H1 (cell line): ENCODE measurements at regions not wholly inside any gene's neighbourhood (a gene's known extent, or its start where the extent isn't known, plus 50 kb on each side); places are given as distances from the start of the nearest gene placed in this dataset.
A peak's percentile ranks its signal among the peaks of the same experiment; 100 is the strongest.

Source experiments
- CTCF ChIA-PET: fragments of 300-600 bp; sonication (Branson Sonifier 250); formaldehyde crosslinking; loops from one replicate; lab custom pipeline; 2021; ENCODE audit not compliant: partially characterized antibody; lab: Charles Lee
- POLR2A ChIA-PET: fragments of 300-600 bp; sonication (Branson Sonifier 250); formaldehyde crosslinking; loops from one replicate; lab custom pipeline; 2021; ENCODE audit warnings: inconsistent platforms; ENCODE audit not compliant: partially characterized antibody; lab: Charles Lee
- DNase-seq, 2 experiments: peaks; one replicate each; pipeline versions ENCODE4 v3.0.0 to v3.0.0-alpha.2; 2010 to 2022; ENCODE audit warnings: low spot score in 2 of 2, low read depth in 1 of 2, mixed read lengths in 1 of 2
- FAIRE-seq: peaks from 2 replicates; lab custom pipeline; 2011; peaks lifted over from hg19 to GRCh38; lab: Jason Lieb, UNC
- H2AFZ ChIP-seq: 2 replicates; pipeline ENCODE4 v1.8.1; 2012; ENCODE audit warnings: low read length, inconsistent platforms
- H2AK5ac ChIP-seq: 2 replicates; pipeline ENCODE4 v1.6.1; 2013; ENCODE audit warnings: low read depth, low read length
- H2BK120ac ChIP-seq: replicated peaks from 2 replicates; pipeline ENCODE3; 2013; ENCODE audit warnings: low read depth, low read length, inconsistent platforms
- H2BK12ac ChIP-seq: 2 replicates; pipeline ENCODE4 v1.6.1; 2013; ENCODE audit warnings: low read depth, low read length
- H2BK15ac ChIP-seq: 2 replicates; pipeline ENCODE4 v1.6.1; 2013; ENCODE audit warnings: low read length
- H2BK20ac ChIP-seq: 2 replicates; pipeline ENCODE4 v1.6.1; 2013; ENCODE audit warnings: low read length
- H2BK5ac ChIP-seq: 2 replicates; pipeline ENCODE4 v1.6.1; 2013; ENCODE audit warnings: low read depth, low read length
- H3K14ac ChIP-seq: 2 replicates; pipeline ENCODE4 v1.6.1; 2013; ENCODE audit warnings: inconsistent platforms; ENCODE audit not compliant: insufficient read length
- H3K18ac ChIP-seq: 2 replicates; pipeline ENCODE4 v1.6.1; 2013; ENCODE audit warnings: low read length; ENCODE audit errors: extremely low read depth
- H3K23ac ChIP-seq: 2 replicates; pipeline ENCODE4 v1.6.1; 2013; ENCODE audit warnings: inconsistent platforms; ENCODE audit not compliant: insufficient read length
- H3K23me2 ChIP-seq: 2 replicates; pipeline ENCODE4 v1.6.1; 2013; ENCODE audit warnings: low read depth, low read length
- H3K27ac ChIP-seq: 2 replicates; pipeline ENCODE4 v1.6.1; 2011; ENCODE audit warnings: low read depth, low read length, inconsistent platforms
- H3K27me3 ChIP-seq, 4 experiments: replicated peaks in 1 of 4; 1 replicate in 1 of 4; 2 replicates in 3 of 4; pipeline versions ENCODE4 v1.6.1 to v1.8.1; 2011 to 2013; ENCODE audit warnings: low read length in 3 of 4, mild to moderate bottlenecking in 3 of 4, inconsistent platforms in 2 of 4, mixed read lengths in 2 of 4, moderate library complexity in 1 of 4; ENCODE audit not compliant: control insufficient read depth in 3 of 4, insufficient read depth in 3 of 4; ENCODE audit errors: extremely low read depth in 1 of 4
- H3K36me3 ChIP-seq, 4 experiments: 2 replicates each; pipeline versions ENCODE4 v1.6.1 to v1.8.1; 2011 to 2013; ENCODE audit warnings: mild to moderate bottlenecking in 4 of 4, low read length in 3 of 4, moderate library complexity in 2 of 4, control low read depth in 1 of 4, inconsistent platforms in 1 of 4; ENCODE audit not compliant: insufficient read depth in 4 of 4, control insufficient read depth in 2 of 4
- H3K4ac ChIP-seq: replicated peaks from 2 replicates; pipeline ENCODE3; 2013; ENCODE audit warnings: low read length, low read depth, mixed read lengths, inconsistent platforms; ENCODE audit not compliant: insufficient read length
- H3K4me1 ChIP-seq, 4 experiments: replicated peaks in 1 of 4; 1 replicate in 1 of 4; 2 replicates in 3 of 4; pipeline versions ENCODE4 v1.6.1 to v1.8.1; 2011 to 2013; ENCODE audit warnings: low read length in 3 of 4, inconsistent platforms in 2 of 4, mixed read lengths in 1 of 4; ENCODE audit not compliant: insufficient read depth in 4 of 4, control insufficient read depth in 3 of 4
- H3K4me2 ChIP-seq, 2 experiments: 2 replicates each; pipeline versions ENCODE4 v1.6.1 to v1.8.1; 2011 to 2013; ENCODE audit warnings: low read depth in 2 of 2, low read length in 2 of 2, control low read depth in 1 of 2, inconsistent platforms in 1 of 2, mild to moderate bottlenecking in 1 of 2; ENCODE audit not compliant: insufficient read depth in 1 of 2
- H3K4me3 ChIP-seq, 4 experiments: fragments of 200-600, 300-600 bp in 1 of 4; sonication (generic), shearing (Covaris generic), sonication (Bioruptor Twin) in 1 of 4; 2 replicates each; pipeline versions ENCODE4 v1.5.1 to v1.8.1; 2011 to 2016; ENCODE audit warnings: low read length in 4 of 4, low read depth in 3 of 4, control low read depth in 2 of 4, inconsistent platforms in 2 of 4, mild to moderate bottlenecking in 2 of 4, mixed read lengths in 1 of 4, moderate library complexity in 1 of 4; ENCODE audit not compliant: insufficient read depth in 2 of 4; ENCODE audit errors: extremely low read depth in 1 of 4
- H3K56ac ChIP-seq: replicated peaks from 2 replicates; pipeline ENCODE3; 2013; ENCODE audit warnings: low read depth, mild to moderate bottlenecking, mixed read lengths, low read length, inconsistent platforms; ENCODE audit not compliant: insufficient read length
- H3K79me1 ChIP-seq: 2 replicates; pipeline ENCODE4 v1.6.1; 2013; ENCODE audit warnings: low read depth, low read length, control low read depth
- H3K79me2 ChIP-seq, 2 experiments: 2 replicates each; pipeline versions ENCODE4 v1.6.1 to v1.8.1; 2012 to 2013; ENCODE audit warnings: low read length in 2 of 2, mild to moderate bottlenecking in 2 of 2, inconsistent platforms in 1 of 2; ENCODE audit not compliant: insufficient read depth in 2 of 2, control insufficient read depth in 1 of 2
- H3K9ac ChIP-seq, 4 experiments: replicated peaks in 1 of 4; 1 replicate in 1 of 4; 2 replicates in 3 of 4; pipeline versions ENCODE4 v1.6.1 to v1.8.1; 2011 to 2013; ENCODE audit warnings: low read depth in 3 of 4, low read length in 3 of 4, control low read depth in 2 of 4, mild to moderate bottlenecking in 2 of 4, moderate library complexity in 2 of 4, inconsistent platforms in 1 of 4; ENCODE audit errors: extremely low read depth in 1 of 4
- H3K9me3 ChIP-seq, 2 experiments: 2 replicates each; pipeline versions ENCODE4 v1.6.1 to v1.8.1; 2012 to 2013; ENCODE audit warnings: mild to moderate bottlenecking in 2 of 2, moderate library complexity in 2 of 2, control low read depth in 1 of 2, inconsistent platforms in 1 of 2, low read depth in 1 of 2, low read length in 1 of 2, mixed read lengths in 1 of 2; ENCODE audit not compliant: insufficient read depth in 2 of 2
- H4K20me1 ChIP-seq, 2 experiments: replicated peaks in 1 of 2; 2 replicates each; pipeline versions ENCODE3 to v1.8.1; 2011 to 2013; ENCODE audit warnings: inconsistent platforms in 2 of 2, low read length in 2 of 2, mild to moderate bottlenecking in 1 of 2; ENCODE audit not compliant: insufficient read depth in 2 of 2, control insufficient read depth in 1 of 2
- H4K5ac ChIP-seq: 2 replicates; pipeline ENCODE4 v1.6.1; 2013; ENCODE audit warnings: low read length, low read depth, mixed read lengths, inconsistent platforms; ENCODE audit not compliant: insufficient read length
- H4K8ac ChIP-seq: 2 replicates; pipeline ENCODE4 v1.8.0; 2013; ENCODE audit warnings: mild to moderate bottlenecking, moderate library complexity, low read length, inconsistent platforms; ENCODE audit not compliant: insufficient read depth; ENCODE audit errors: extremely low read depth
- H4K91ac ChIP-seq: replicated peaks from 2 replicates; pipeline ENCODE3; 2013; ENCODE audit warnings: low read length, mixed read lengths, inconsistent platforms; ENCODE audit not compliant: insufficient read length
- ASH2L ChIP-seq: fragments of 200-600, 300-600 bp; sonication (generic); IDR thresholded peaks from one replicate; pipeline ENCODE4 v1.7.1; 2017; ENCODE audit warnings: low read length
- KDM1A ChIP-seq: fragments of 200-600, 300-600 bp; sonication (generic); IDR thresholded peaks from 2 replicates; pipeline ENCODE4 v1.7.1; 2016; ENCODE audit warnings: mild to moderate bottlenecking, low read length, borderline replicate concordance
- KDM5A ChIP-seq: fragments of 200-600 bp; IDR thresholded peaks from 2 replicates; pipeline ENCODE4 v1.7.1; 2012; ENCODE audit warnings: mild to moderate bottlenecking, low read length, inconsistent platforms, mixed read lengths
- POLR2A ChIP-seq, 2 experiments: IDR thresholded peaks; 1 replicate in 1 of 2; 2 replicates in 1 of 2; pipeline ENCODE4 v1.6.1; 2011; ENCODE audit warnings: low read depth in 2 of 2, low read length in 2 of 2, mild to moderate bottlenecking in 2 of 2; ENCODE audit errors: control extremely low read depth in 1 of 2
- RAD21 ChIP-seq, 2 experiments: IDR thresholded peaks in 1 of 2; conservative IDR thresholded peaks in 1 of 2; 2 replicates each; pipeline ENCODE4 v1.6.1; 2011; ENCODE audit warnings: low read depth in 2 of 2, low read length in 2 of 2, improper control_type of control experiment in 1 of 2, inconsistent platforms in 1 of 2, mild to moderate bottlenecking in 1 of 2, moderate library complexity in 1 of 2
- RXRA ChIP-seq: IDR thresholded peaks from 2 replicates; pipeline ENCODE4 v1.6.1; 2011; ENCODE audit warnings: low read depth, mild to moderate bottlenecking, low read length, moderate library complexity; ENCODE audit not compliant: insufficient read depth
- SAP30 ChIP-seq: fragments of 300-600 bp; sonication (generic); IDR thresholded peaks from 2 replicates; pipeline ENCODE4 v1.7.1; 2012; ENCODE audit warnings: low read length, moderate library complexity, mild to moderate bottlenecking, inconsistent platforms; ENCODE audit not compliant: insufficient read depth, insufficient replicate concordance
- SP1 ChIP-seq: IDR thresholded peaks from 2 replicates; pipeline ENCODE4 v1.6.1; 2011; ENCODE audit warnings: low read depth, low read length
- TAF1 ChIP-seq: IDR thresholded peaks from 2 replicates; pipeline ENCODE4 v1.6.1; 2011; ENCODE audit warnings: mild to moderate bottlenecking, low read depth, low read length
- WGBS, 2 experiments: shearing (Covaris generic) in 1 of 2; methylation state at CpG; one replicate each; pipeline versions ENCODE4 v1.1.6 to v1.1.7; 2013 to 2015; ENCODE audit warnings: low lambda C conversion rate in 2 of 2, mixed read lengths in 2 of 2, inconsistent platforms in 1 of 2, low coverage in 1 of 2, missing lambda C conversion rate in 1 of 2; ENCODE audit not compliant: insufficient replicate concordance in 2 of 2, insufficient coverage in 1 of 2, insufficient read length in 1 of 2; ENCODE audit errors: extremely low coverage in 1 of 2, missing lambda C conversion rate in 1 of 2; 5-methylcytosine and 5-hydroxymethylcytosine counted together
- TF ChIP-seq, protein P1 (sequence below): IDR thresholded peaks from 2 replicates; pipeline ENCODE4 v1.6.1; 2011; ENCODE audit warnings: low read length, improper control_type of control experiment
- TF ChIP-seq, protein P2 (sequence below), 3 experiments: IDR thresholded peaks; 1 replicate in 2 of 3; 2 replicates in 1 of 3; pipeline versions ENCODE4 v1.5.1 to v1.6.1; 2011; ENCODE audit warnings: low read length in 3 of 3, mild to moderate bottlenecking in 3 of 3, inconsistent platforms in 2 of 3, low read depth in 1 of 3, moderate library complexity in 1 of 3; ENCODE audit not compliant: insufficient read depth in 1 of 3; ENCODE audit errors: control extremely low read depth in 1 of 3

DNA sequence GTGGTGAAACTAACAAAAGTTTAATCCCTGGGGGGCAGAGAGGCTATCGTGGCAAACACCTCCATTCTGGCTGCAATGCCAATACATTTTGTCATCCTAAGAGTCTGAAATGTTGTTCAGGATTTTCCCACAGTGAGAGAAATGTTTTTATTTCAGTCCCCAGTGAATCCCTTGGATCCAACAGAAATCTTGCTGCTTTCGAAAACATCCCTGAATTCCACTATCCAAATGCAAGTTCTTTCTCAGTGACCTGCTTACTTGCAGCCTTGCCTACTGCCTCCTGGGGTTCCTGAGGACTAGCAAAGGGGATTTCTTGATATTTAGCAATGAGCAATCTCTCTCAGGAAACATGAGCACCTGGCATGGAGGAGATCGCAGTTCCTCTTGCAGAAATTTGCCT, 202.1 kb upstream of the IRX3 start:
- Histone ChIP-seq H3K79me2 (no peaks in the 10 kb centered on the region), H3K9me3 (no peaks in the 10 kb centered on the region), H3K27ac (no peak overlapping the region), H4K20me1 (no peaks in the 10 kb centered on the region), H3K4me1 (peaks cover 0 to 4% (median 0%) of the 10 kb centered on the region in 4 experiments; a peak in 1 of 7 replicates), H3K18ac (no peak overlapping the region), H3K4me2 (0 out of 4 replicates have a peak overlapping the region, but pooled peaks of 1 of the 2 experiments have one; percentile 15), H4K8ac (no peak overlapping the region), H3K56ac (no peak overlapping the region), H3K23ac (no peak overlapping the region), H2AFZ (peak overlapping the region; percentile 49; the same call in 1 of the 2 replicates), H2BK20ac (no peak overlapping the region), H2BK5ac (no peak overlapping the region), H2BK12ac (no peak overlapping the region), H2BK15ac (no peak overlapping the region), H3K27me3 (no peaks in the 10 kb centered on the region; a peak in 2 of 7 replicates), H3K4ac (no peak overlapping the region), H4K5ac (no peak overlapping the region), H2AK5ac (no peak overlapping the region), H3K14ac (no peak overlapping the region), H3K23me2 (no peaks in the 10 kb centered on the region), H3K79me1 (no peaks in the 10 kb centered on the region), H2BK120ac (no peak overlapping the region), H4K91ac (no peak overlapping the region), H3K9ac (no peak overlapping the region), H3K36me3 (no peaks in the 10 kb centered on the region), H3K4me3 (no peak overlapping the region)
- FAIRE-seq (no peak), DNase-seq (no peak)
- ChIA-PET POLR2A (no interaction called here), CTCF (no interaction called here)
- WGBS, 2 experiments = 92% methylated on average over 3 of the region's 3 CpGs; no CpG with 5 or more reads in 1 of the 2 experiments
- TF ChIP-seq, protein P1, sequence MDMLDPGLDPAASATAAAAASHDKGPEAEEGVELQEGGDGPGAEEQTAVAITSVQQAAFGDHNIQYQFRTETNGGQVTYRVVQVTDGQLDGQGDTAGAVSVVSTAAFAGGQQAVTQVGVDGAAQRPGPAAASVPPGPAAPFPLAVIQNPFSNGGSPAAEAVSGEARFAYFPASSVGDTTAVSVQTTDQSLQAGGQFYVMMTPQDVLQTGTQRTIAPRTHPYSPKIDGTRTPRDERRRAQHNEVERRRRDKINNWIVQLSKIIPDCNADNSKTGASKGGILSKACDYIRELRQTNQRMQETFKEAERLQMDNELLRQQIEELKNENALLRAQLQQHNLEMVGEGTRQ = no peak
- TF ChIP-seq ASH2L = no peak
- no peak for TF ChIP-seq POLR2A (IDR thresholded peaks at IDR 0.05; ENCODE audit: control extremely low read depth in 1 of 2, low read depth in 2 of 2, low read length in 2 of 2)
- TF ChIP-seq KDM1A = no peak
- no peak for TF ChIP-seq SAP30
- no peak for TF ChIP-seq RAD21 (IDR thresholded peaks at IDR 0.05 in 1 of 2, conservative IDR thresholded peaks at IDR 0.05 in 1 of 2; ENCODE audit: low read depth in 2 of 2, low read length in 2 of 2)
- TF ChIP-seq, protein P2, sequence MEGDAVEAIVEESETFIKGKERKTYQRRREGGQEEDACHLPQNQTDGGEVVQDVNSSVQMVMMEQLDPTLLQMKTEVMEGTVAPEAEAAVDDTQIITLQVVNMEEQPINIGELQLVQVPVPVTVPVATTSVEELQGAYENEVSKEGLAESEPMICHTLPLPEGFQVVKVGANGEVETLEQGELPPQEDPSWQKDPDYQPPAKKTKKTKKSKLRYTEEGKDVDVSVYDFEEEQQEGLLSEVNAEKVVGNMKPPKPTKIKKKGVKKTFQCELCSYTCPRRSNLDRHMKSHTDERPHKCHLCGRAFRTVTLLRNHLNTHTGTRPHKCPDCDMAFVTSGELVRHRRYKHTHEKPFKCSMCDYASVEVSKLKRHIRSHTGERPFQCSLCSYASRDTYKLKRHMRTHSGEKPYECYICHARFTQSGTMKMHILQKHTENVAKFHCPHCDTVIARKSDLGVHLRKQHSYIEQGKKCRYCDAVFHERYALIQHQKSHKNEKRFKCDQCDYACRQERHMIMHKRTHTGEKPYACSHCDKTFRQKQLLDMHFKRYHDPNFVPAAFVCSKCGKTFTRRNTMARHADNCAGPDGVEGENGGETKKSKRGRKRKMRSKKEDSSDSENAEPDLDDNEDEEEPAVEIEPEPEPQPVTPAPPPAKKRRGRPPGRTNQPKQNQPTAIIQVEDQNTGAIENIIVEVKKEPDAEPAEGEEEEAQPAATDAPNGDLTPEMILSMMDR (IDR thresholded peaks at IDR 0.05; ENCODE audit: control extremely low read depth in 1 of 3, insufficient read depth in 1 of 3, low read depth in 1 of 3, low read length in 3 of 3) = no peak
- TF ChIP-seq RXRA = no peak
- no peak for TF ChIP-seq KDM5A
- no peak for TF ChIP-seq TAF1
- no peak for TF ChIP-seq SP1
